ENCODE measurements at regions not wholly inside any gene's neighbourhood (a gene's known extent, or its start where the extent isn't known, plus 50 kb on each side); places are given as distances from the start of the nearest gene placed in this dataset.

DNA sequence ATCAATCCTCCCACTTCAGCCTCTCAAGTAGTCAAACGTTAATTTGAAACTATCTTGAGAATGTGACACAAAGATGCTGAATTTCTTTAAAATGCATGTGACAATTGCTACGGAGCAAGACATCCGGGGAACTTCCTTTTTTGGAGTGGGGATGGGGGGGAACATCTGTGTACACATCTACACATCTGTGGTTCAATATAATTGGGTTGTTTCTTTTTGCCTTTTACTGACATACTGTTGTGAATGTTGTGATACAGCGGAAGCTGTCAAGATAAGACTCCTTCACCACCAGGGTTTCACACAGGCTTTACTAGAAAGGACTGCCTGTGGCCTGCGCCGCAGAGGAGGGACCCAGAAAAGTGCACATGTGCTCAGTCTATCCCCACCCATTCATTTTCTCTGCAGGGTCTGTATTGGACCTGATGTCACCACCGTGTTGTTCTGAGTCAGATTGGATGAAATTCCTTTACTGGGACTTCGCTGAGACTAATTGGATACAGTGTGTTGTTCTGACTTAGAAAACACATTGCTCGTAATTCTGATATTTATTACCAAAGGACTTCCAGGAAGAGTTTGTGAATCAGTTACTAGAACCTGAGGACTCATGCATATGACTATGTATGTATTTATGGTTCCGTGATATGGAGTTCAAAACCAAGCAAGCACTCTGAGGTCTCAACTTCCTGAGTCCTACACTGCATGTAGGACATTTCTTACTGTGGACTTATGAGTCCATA, 98.7 kb upstream of the SGK1 start (continued):
- peak; percentile 49; the same call in 1 of the 2 replicates for TF ChIP-seq MAX (CRISPR knock-in tag; IDR thresholded peaks at IDR 0.05)
- TF ChIP-seq RREB1 (CRISPR knock-in tag; IDR thresholded peaks at IDR 0.05), result 0 out of 2 replicates have a peak, but pooled peaks have one; percentile 34
- no peak for TF ChIP-seq ZBTB40 (IDR thresholded peaks at IDR 0.05)
- no peak for TF ChIP-seq ZBTB40 (CRISPR knock-in tag; IDR thresholded peaks at IDR 0.05)
- TF ChIP-seq NRF1 (conservative IDR thresholded peaks at IDR 0.05 in 1 of 2, IDR thresholded peaks at IDR 0.05 in 1 of 2), result peak; percentile 41 to 59; a peak in 3 of 4 replicates
- TF ChIP-seq CREBBP (IDR thresholded peaks at IDR 0.05; ENCODE audit: low read depth, low read length), result no peak
- TF ChIP-seq NUFIP1 (IDR thresholded peaks at IDR 0.05; ENCODE audit: partially characterized antibody), result no peak
- TF ChIP-seq THRAP3 (IDR thresholded peaks at IDR 0.05; ENCODE audit: borderline replicate concordance), result no peak
- TF ChIP-seq EP300 (IDR thresholded peaks at IDR 0.05; ENCODE audit: low read length), result peak; percentile 40; the same call in 1 of the 2 replicates
- TF ChIP-seq OTX1 (CRISPR knock-in tag; IDR thresholded peaks at IDR 0.05), result 0 out of 2 replicates have a peak, but pooled peaks have one; percentile 50
- no peak for TF ChIP-seq CHCHD3 (CRISPR knock-in tag; IDR thresholded peaks at IDR 0.05)
- no peak for TF ChIP-seq RBM34 (IDR thresholded peaks at IDR 0.05; ENCODE audit: borderline replicate concordance, insufficient read depth, low read length)
- no peak for TF ChIP-seq ZNF263 (CRISPR knock-in tag; IDR thresholded peaks at IDR 0.05; ENCODE audit: borderline replicate concordance)
